Osteoblast (primary cell): ENCODE measurements at regions not wholly inside any gene's neighbourhood (a gene's known extent, or its start where the extent isn't known, plus 50 kb on each side); places are given as distances from the start of the nearest gene placed in this dataset.
A peak's percentile ranks its signal among the peaks of the same experiment; 100 is the strongest.

Source experiments
- DNase-seq: peaks from one replicate; pipeline ENCODE4 v3.0.0; 2011; ENCODE audit warnings: low spot score, mixed read lengths; ENCODE audit not compliant: insufficient read length; ENCODE audit errors: missing footprints
- H2AFZ ChIP-seq: 2 replicates; pipeline ENCODE4 v1.6.0; 2011; ENCODE audit warnings: mild to moderate bottlenecking, low read length
- H3K27ac ChIP-seq: 2 replicates; pipeline ENCODE4 v1.5.1; 2011; ENCODE audit warnings: mild to moderate bottlenecking, low read depth, low read length, moderate library complexity
- H3K27me3 ChIP-seq: 2 replicates; pipeline ENCODE4 v1.6.0; 2012; ENCODE audit warnings: mild to moderate bottlenecking, control low read depth, inconsistent platforms, low read length, moderate library complexity; ENCODE audit not compliant: insufficient read depth
- H3K36me3 ChIP-seq: 2 replicates; pipeline ENCODE4 v1.5.1; 2011; ENCODE audit warnings: mild to moderate bottlenecking, low read length, control low read depth, moderate library complexity; ENCODE audit not compliant: insufficient read depth
- H3K4me1 ChIP-seq: 2 replicates; pipeline ENCODE4 v1.5.1; 2011; ENCODE audit warnings: mild to moderate bottlenecking, low read length, control low read depth, moderate library complexity; ENCODE audit not compliant: insufficient read depth
- H3K4me2 ChIP-seq: 2 replicates; pipeline ENCODE4 v1.6.0; 2011; ENCODE audit warnings: mild to moderate bottlenecking, low read length; ENCODE audit not compliant: insufficient read depth
- H3K4me3 ChIP-seq: fragments of 200-600 bp; sonication (generic); 3 replicates; pipeline ENCODE4 v1.5.1; 2012; ENCODE audit warnings: mild to moderate bottlenecking, low read length, inconsistent platforms; ENCODE audit not compliant: insufficient read depth
- H3K79me2 ChIP-seq: 2 replicates; pipeline ENCODE4 v1.6.0; 2012; ENCODE audit warnings: mild to moderate bottlenecking, low read length, control low read depth, inconsistent platforms; ENCODE audit not compliant: insufficient read depth
- H3K9me3 ChIP-seq: 2 replicates; pipeline ENCODE4 v1.5.1; 2011; ENCODE audit warnings: low read depth, low read length, control low read depth
- H4K20me1 ChIP-seq: 2 replicates; pipeline ENCODE4 v1.6.0; 2012; ENCODE audit warnings: mild to moderate bottlenecking, low read length, control low read depth; ENCODE audit not compliant: insufficient read depth
- CTCF ChIP-seq: IDR thresholded peaks from 2 replicates; pipeline ENCODE4 v1.5.1; 2011; ENCODE audit warnings: mild to moderate bottlenecking, low read depth, low read length, moderate library complexity; ENCODE audit errors: extremely low read depth

GRCh38 chr1:199057322-199057721, 418.5 kb downstream of the PTPRC start:
- no peak for TF ChIP-seq CTCF
- no peak overlapping the region for H3K4me2 ChIP-seq
- no peaks in the 10 kb centered on the region for H3K79me2 ChIP-seq
- no peak for DNase-seq
- no peak overlapping the region for H3K4me3 ChIP-seq
- no peaks in the 10 kb centered on the region for H3K9me3 ChIP-seq
- H3K4me1 ChIP-seq = no peaks in the 10 kb centered on the region
- no peak overlapping the region for H3K27ac ChIP-seq
- H3K27me3 ChIP-seq = no peaks in the 10 kb centered on the region
- H3K36me3 ChIP-seq = no peaks in the 10 kb centered on the region
- H4K20me1 ChIP-seq = no peaks in the 10 kb centered on the region
- H2AFZ ChIP-seq = peak overlapping the region; percentile 6

- Histone ChIP-seq H4K20me1 (no peaks in the 10 kb centered on the region), H3K79me2 (no peaks in the 10 kb centered on the region), H3K9me3 (no peaks in the 10 kb centered on the region), H3K27me3 (no peaks in the 10 kb centered on the region), H3K4me2 (no peak overlapping the region), H3K27ac (no peak overlapping the region), H3K36me3 (no peaks in the 10 kb centered on the region), H3K4me3 (no peak overlapping the region), H3K4me1 (no peaks in the 10 kb centered on the region), H2AFZ (no peak overlapping the region)
- no peak for TF ChIP-seq CTCF
- no peak for DNase-seq
Observed at GRCh38 chr1:199058281-199058680, 419.4 kb downstream of the PTPRC start.

- Histone ChIP-seq H3K4me3 (no peak overlapping the region), H3K4me1 (no peaks in the 10 kb centered on the region), H3K4me2 (no peak overlapping the region), H4K20me1 (no peaks in the 10 kb centered on the region), H3K27me3 (no peaks in the 10 kb centered on the region), H3K36me3 (no peaks in the 10 kb centered on the region), H3K9me3 (no peaks in the 10 kb centered on the region), H3K79me2 (no peaks in the 10 kb centered on the region), H2AFZ (peak overlapping the region; percentile 81), H3K27ac (no peak overlapping the region)
- no peak for DNase-seq
- no peak for TF ChIP-seq CTCF
Observed at GRCh38 chr1:199064971-199065370, 426.1 kb downstream of the PTPRC start.

- Histone ChIP-seq H3K4me1 (no peaks in the 10 kb centered on the region), H3K9me3 (no peaks in the 10 kb centered on the region), H3K27me3 (no peaks in the 10 kb centered on the region), H3K4me2 (no peak overlapping the region), H3K36me3 (no peaks in the 10 kb centered on the region), H3K27ac (no peak overlapping the region), H4K20me1 (no peaks in the 10 kb centered on the region), H2AFZ (peak overlapping the region; percentile 9), H3K4me3 (no peak overlapping the region), H3K79me2 (no peaks in the 10 kb centered on the region)
- no peak for TF ChIP-seq CTCF
- no peak for DNase-seq
Observed at GRCh38 chr1:199067483-199067882, 428.6 kb downstream of the PTPRC start.
